IgD-negative memory B cell (primary cell): ENCODE measurements at regions not wholly inside any gene's neighbourhood (a gene's known extent, or its start where the extent isn't known, plus 50 kb on each side); places are given as distances from the start of the nearest gene placed in this dataset.

Source experiments
- H3K27ac Mint-ChIP-seq, 3 donors: one replicate each; pipeline ENCODE4 v1.8.0; 2020 to 2022; ENCODE audit warnings: mild to moderate bottlenecking in 3 of 3, mixed read lengths in 3 of 3, moderate library complexity in 1 of 3
- H3K27me3 Mint-ChIP-seq: one replicate; pipeline ENCODE4 v1.8.0; 2021; ENCODE audit warnings: mixed read lengths
- H3K36me3 Mint-ChIP-seq: one replicate; pipeline ENCODE4 v1.8.0; 2020; ENCODE audit warnings: mild to moderate bottlenecking, mixed read lengths
- H3K4me1 Mint-ChIP-seq, 3 donors: one replicate each; pipeline ENCODE4 v1.8.0; 2020 to 2022; ENCODE audit warnings: mixed read lengths in 3 of 3, mild to moderate bottlenecking in 1 of 3
- H3K4me3 Mint-ChIP-seq, 4 donors: one replicate each; pipeline ENCODE4 v1.8.0; 2020 to 2022; ENCODE audit warnings: mild to moderate bottlenecking in 4 of 4, mixed read lengths in 4 of 4, moderate library complexity in 3 of 4
- H3K9me3 Mint-ChIP-seq, 3 donors: one replicate each; pipeline ENCODE4 v1.8.0; 2020 to 2021; ENCODE audit warnings: mixed read lengths in 3 of 3, mild to moderate bottlenecking in 1 of 3

GRCh38 chr3:20905210-20905805 is 719.3 kb upstream of the SGO1 start:
- peaks cover 0 to 3% (median 2%) of the 10 kb centered on the region in 3 donors for H3K9me3 Mint-ChIP-seq
- no peaks in the 10 kb centered on the region for H3K4me1 Mint-ChIP-seq
- no peak overlapping the region for H3K27ac Mint-ChIP-seq
- H3K27me3 Mint-ChIP-seq = no peaks in the 10 kb centered on the region
- no peak overlapping the region for H3K4me3 Mint-ChIP-seq
- no peaks in the 10 kb centered on the region for H3K36me3 Mint-ChIP-seq

- Mint-ChIP-seq H3K36me3 (no peaks in the 10 kb centered on the region), H3K9me3 (peaks cover under 1 to 3% (median 2%) of the 10 kb centered on the region in 3 donors), H3K4me1 (peaks cover 0 to 2% (median 0%) of the 10 kb centered on the region in 3 donors)
Measured at GRCh38 chr3:20904671-20905070, 718.7 kb upstream of the SGO1 start.

GRCh38 chr3:20898962-20899361 is 713.0 kb upstream of the SGO1 start:
- H3K4me1 Mint-ChIP-seq = peaks cover 0 to 2% (median 0%) of the 10 kb centered on the region in 3 donors
- H3K9me3 Mint-ChIP-seq = peaks cover 5 to 13% (median 12%) of the 10 kb centered on the region in 3 donors
- no peak overlapping the region for H3K27ac Mint-ChIP-seq
- no peaks in the 10 kb centered on the region for H3K36me3 Mint-ChIP-seq
- no peaks in the 10 kb centered on the region for H3K27me3 Mint-ChIP-seq
- H3K4me3 Mint-ChIP-seq = no peak overlapping the region

More at GRCh38 chr3:20904671-20905070, 718.7 kb upstream of the SGO1 start:
- H3K4me3 Mint-ChIP-seq = no peak overlapping the region
- no peaks in the 10 kb centered on the region for H3K27me3 Mint-ChIP-seq
- H3K27ac Mint-ChIP-seq = no peak overlapping the region

GRCh38 chr3:20890111-20890519 is 704.1 kb upstream of the SGO1 start:
- Mint-ChIP-seq H3K36me3 (no peaks in the 10 kb centered on the region), H3K4me1 (no peaks in the 10 kb centered on the region), H3K4me3 (no peak overlapping the region), H3K27me3 (no peaks in the 10 kb centered on the region), H3K27ac (no peak overlapping the region), H3K9me3 (peaks cover 2 to 8% (median 6%) of the 10 kb centered on the region in 3 donors)

GRCh38 chr3:20878691-20879090 is 692.7 kb upstream of the SGO1 start:
- Mint-ChIP-seq H3K27me3 (no peaks in the 10 kb centered on the region), H3K9me3 (peaks cover 0 to 3% (median 0%) of the 10 kb centered on the region in 3 donors), H3K4me1 (no peaks in the 10 kb centered on the region), H3K4me3 (no peak overlapping the region), H3K36me3 (no peaks in the 10 kb centered on the region), H3K27ac (no peak overlapping the region)

GRCh38 chr3:20873235-20873634 is 687.2 kb upstream of the SGO1 start:
- Mint-ChIP-seq H3K4me3 (no peak overlapping the region), H3K27ac (no peak overlapping the region), H3K36me3 (no peaks in the 10 kb centered on the region), H3K4me1 (no peaks in the 10 kb centered on the region), H3K9me3 (peaks cover 0 to 8% (median 3%) of the 10 kb centered on the region in 3 donors), H3K27me3 (no peaks in the 10 kb centered on the region)

GRCh38 chr3:20870106-20870899 is 684.3 kb upstream of the SGO1 start:
- Mint-ChIP-seq H3K9me3 (peaks cover 0 to 8% (median 3%) of the 10 kb centered on the region in 3 donors), H3K36me3 (no peaks in the 10 kb centered on the region), H3K4me1 (no peaks in the 10 kb centered on the region), H3K27ac (no peak overlapping the region), H3K27me3 (no peaks in the 10 kb centered on the region), H3K4me3 (no peak overlapping the region)

GRCh38 chr3:20865803-20866202 is 679.8 kb upstream of the SGO1 start:
- H3K36me3 Mint-ChIP-seq = peaks cover 5% of the 10 kb centered on the region
- H3K27me3 Mint-ChIP-seq = no peaks in the 10 kb centered on the region
- peaks cover 0 to 8% (median 0%) of the 10 kb centered on the region in 3 donors for H3K9me3 Mint-ChIP-seq
- H3K4me3 Mint-ChIP-seq = no peak overlapping the region
- H3K27ac Mint-ChIP-seq = no peak overlapping the region
- H3K4me1 Mint-ChIP-seq = no peaks in the 10 kb centered on the region

GRCh38 chr3:20861454-20861853 is 675.4 kb upstream of the SGO1 start:
- no peak overlapping the region for H3K4me3 Mint-ChIP-seq
- peaks cover 0 to 8% (median 0%) of the 10 kb centered on the region in 3 donors for H3K9me3 Mint-ChIP-seq
- H3K27ac Mint-ChIP-seq = no peak overlapping the region
- no peaks in the 10 kb centered on the region for H3K4me1 Mint-ChIP-seq
- peaks cover 5% of the 10 kb centered on the region for H3K36me3 Mint-ChIP-seq
- no peaks in the 10 kb centered on the region for H3K27me3 Mint-ChIP-seq

- Mint-ChIP-seq H3K36me3 (peaks cover 5% of the 10 kb centered on the region), H3K9me3 (no peaks in the 10 kb centered on the region), H3K27ac (no peak overlapping the region), H3K27me3 (no peaks in the 10 kb centered on the region), H3K4me1 (no peaks in the 10 kb centered on the region), H3K4me3 (no peak overlapping the region)
Measured at GRCh38 chr3:20857636-20858035, 671.6 kb upstream of the SGO1 start.

GRCh38 chr3:20853890-20854289 is 667.9 kb upstream of the SGO1 start:
- Mint-ChIP-seq H3K9me3 (no peaks in the 10 kb centered on the region), H3K27me3 (no peaks in the 10 kb centered on the region), H3K36me3 (no peaks in the 10 kb centered on the region), H3K4me1 (no peaks in the 10 kb centered on the region), H3K4me3 (no peak overlapping the region), H3K27ac (no peak overlapping the region)

GRCh38 chr3:20852712-20853111 is 666.7 kb upstream of the SGO1 start:
- no peaks in the 10 kb centered on the region for H3K27me3 Mint-ChIP-seq
- no peaks in the 10 kb centered on the region for H3K36me3 Mint-ChIP-seq
- peaks cover 0 to 3% (median 0%) of the 10 kb centered on the region in 3 donors for H3K4me1 Mint-ChIP-seq
- H3K27ac Mint-ChIP-seq = no peak overlapping the region
- H3K9me3 Mint-ChIP-seq = no peaks in the 10 kb centered on the region
- H3K4me3 Mint-ChIP-seq = no peak overlapping the region

GRCh38 chr3:20849975-20850374 is 664.0 kb upstream of the SGO1 start:
- Mint-ChIP-seq H3K27me3 (no peaks in the 10 kb centered on the region), H3K9me3 (no peaks in the 10 kb centered on the region), H3K27ac (no peak overlapping the region), H3K4me1 (peaks cover 0 to 3% (median 0%) of the 10 kb centered on the region in 3 donors), H3K36me3 (no peaks in the 10 kb centered on the region), H3K4me3 (no peak overlapping the region)

- Mint-ChIP-seq H3K4me3 (no peak overlapping the region), H3K36me3 (no peaks in the 10 kb centered on the region), H3K9me3 (no peaks in the 10 kb centered on the region), H3K4me1 (peaks cover 0 to 3% (median 0%) of the 10 kb centered on the region in 3 donors), H3K27me3 (no peaks in the 10 kb centered on the region), H3K27ac (no peak overlapping the region)
Measured at GRCh38 chr3:20846832-20847231, 660.8 kb upstream of the SGO1 start.

GRCh38 chr3:20846066-20846465 is 660.1 kb upstream of the SGO1 start:
- Mint-ChIP-seq H3K27me3 (no peaks in the 10 kb centered on the region), H3K4me1 (peaks cover 0 to 3% (median 0%) of the 10 kb centered on the region in 3 donors)

GRCh38 chr3:20844851-20845250 is 658.8 kb upstream of the SGO1 start:
- Mint-ChIP-seq H3K27ac (no peak overlapping the region), H3K27me3 (no peaks in the 10 kb centered on the region)

More at GRCh38 chr3:20846066-20846465, 660.1 kb upstream of the SGO1 start:
- no peak overlapping the region for H3K27ac Mint-ChIP-seq
- no peaks in the 10 kb centered on the region for H3K9me3 Mint-ChIP-seq
- H3K36me3 Mint-ChIP-seq = no peaks in the 10 kb centered on the region
- no peak overlapping the region for H3K4me3 Mint-ChIP-seq

More at GRCh38 chr3:20844851-20845250, 658.8 kb upstream of the SGO1 start:
- H3K4me3 Mint-ChIP-seq = no peak overlapping the region
- no peaks in the 10 kb centered on the region for H3K9me3 Mint-ChIP-seq
- no peaks in the 10 kb centered on the region for H3K36me3 Mint-ChIP-seq
- H3K4me1 Mint-ChIP-seq = peaks cover 0 to 3% (median 0%) of the 10 kb centered on the region in 3 donors
